GM21529 (cell line): ENCODE measurements at regions not wholly inside any gene's neighbourhood (a gene's known extent, or its start where the extent isn't known, plus 50 kb on each side); places are given as distances from the start of the nearest gene placed in this dataset.
"Not testable (repeated sequence)": the region's sequence is repeated elsewhere in the genome, so short reads cannot be mapped to it uniquely, and the experiment has no call there.

ENCODE experiments used
- ATAC-seq: cut with Tn5 transposase; IDR thresholded peaks from one replicate; pipeline ENCODE4 v1.9.1; 2021; ENCODE audit not compliant: unreplicated experiment

DNA sequence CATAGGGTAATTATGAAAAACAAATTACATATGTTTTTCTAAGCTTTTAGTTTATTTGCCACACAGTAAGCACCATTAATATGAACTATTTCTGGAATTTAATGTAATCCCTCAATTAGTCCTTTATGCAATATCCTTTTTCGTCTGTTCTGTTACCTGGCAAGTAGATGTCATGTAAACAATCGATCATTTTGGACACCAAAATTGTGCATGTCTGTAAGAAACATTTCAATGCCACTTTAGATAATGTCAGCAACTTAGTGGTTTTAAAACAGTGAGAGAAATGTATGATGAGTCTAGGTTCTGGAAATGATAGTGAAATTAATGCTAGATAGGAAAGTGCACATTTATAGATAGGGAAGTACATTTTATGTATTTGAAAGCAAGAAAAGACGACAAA lies 986.6 kb downstream of the ZPLD1 start:
- ATAC-seq: no peak

DNA sequence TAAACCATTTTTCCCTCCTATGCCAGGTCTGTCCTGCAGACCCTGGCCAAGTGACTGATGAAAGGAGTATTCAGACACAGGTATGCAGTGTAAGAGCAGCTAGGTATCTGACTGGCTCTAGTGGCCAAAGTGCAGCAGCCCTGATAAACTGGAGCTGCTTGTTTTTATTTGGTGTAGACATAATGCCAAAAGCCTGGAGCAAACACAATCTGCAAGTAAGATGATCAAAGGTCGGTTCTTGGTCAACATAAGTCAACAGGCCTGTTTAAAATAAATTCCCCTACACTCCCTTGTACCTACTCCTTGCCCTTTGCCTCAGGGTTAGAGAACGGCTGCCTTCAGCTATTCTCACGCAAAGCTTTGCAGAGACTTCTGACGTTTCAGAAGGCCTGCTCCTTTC lies 1003.1 kb downstream of the ZPLD1 start:
- ATAC-seq: no peak

DNA sequence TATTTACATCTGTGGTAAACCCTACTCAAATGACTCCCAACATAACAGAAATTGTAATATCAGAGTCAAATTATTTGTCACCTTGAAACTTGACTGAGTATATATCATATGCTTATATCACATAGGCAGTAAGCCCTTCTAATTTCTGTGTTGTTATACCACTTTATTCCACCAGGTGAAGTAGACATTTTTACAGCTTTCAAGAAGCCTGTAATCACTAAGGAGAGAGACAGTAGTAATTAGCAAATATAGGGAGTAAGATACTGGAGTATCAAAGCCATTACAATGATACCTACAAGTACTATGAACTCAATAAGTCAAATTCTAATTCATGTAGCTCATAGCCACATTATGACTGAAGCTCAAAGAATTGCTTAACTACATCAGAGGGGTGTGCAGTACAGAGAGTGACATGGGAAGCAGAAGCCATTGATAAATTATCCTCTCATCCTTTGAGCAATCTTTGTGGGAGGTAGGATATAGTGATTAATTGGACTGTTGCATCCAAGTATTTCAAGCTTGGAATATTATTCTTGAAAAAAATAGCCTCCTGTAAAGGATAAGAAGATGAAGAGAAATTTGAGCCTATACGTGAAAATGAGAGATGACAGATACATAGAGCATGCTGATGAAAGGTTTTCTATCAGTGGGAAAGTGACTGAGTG lies 1005.9 kb downstream of the ZPLD1 start:
- ATAC-seq: peak; percentile 90

DNA sequence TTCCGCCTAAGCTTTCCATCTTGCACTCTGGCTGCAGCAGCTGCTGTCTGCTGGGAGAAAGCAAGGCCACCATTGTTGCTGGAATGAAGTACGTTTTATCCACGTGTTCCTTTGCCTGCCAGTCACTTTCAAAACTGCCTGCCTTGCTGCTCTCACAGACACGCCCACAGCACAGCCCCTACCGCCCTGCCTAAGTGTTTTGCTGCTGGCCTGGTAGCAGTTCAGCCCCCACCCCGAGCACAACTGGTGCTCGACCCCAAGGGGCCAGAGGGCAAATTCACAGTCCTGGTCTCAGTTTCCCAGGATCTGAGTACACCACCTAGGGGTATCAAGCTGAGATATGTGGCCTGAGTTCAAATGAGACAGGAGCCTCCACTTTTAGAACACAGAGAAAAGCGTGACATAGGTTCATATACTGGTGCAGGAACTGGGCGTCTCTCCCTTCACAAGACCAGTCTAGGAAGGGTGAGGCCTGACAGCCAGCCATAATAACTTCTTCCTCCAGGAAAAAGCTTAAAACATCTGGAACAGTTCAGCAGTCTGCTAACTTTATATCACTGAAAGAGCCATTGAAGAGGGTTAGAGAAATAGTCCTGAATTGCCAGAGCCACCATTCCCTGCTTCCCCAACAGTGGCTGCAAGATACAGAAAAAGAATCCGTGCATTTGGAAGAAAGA lies 1012.3 kb downstream of the ZPLD1 start:
- ATAC-seq: no peak

DNA sequence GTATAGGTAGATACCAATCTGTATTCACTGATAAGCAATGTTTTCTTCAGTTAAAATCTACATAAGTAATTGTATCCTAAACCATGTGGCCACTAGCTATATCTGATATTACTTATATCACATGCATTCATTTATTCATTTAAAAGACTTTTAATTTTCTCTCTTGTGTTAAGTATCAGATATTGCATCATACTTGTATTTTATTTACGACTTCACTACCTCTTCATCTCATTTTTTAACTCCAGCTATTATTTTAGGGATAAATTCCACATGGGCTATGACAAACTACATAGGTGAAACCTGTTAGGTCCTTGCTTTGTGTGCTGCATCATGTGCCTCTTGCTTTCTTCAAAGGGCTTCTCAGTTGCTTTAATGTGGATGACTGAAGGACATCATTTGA lies 1018.3 kb downstream of the ZPLD1 start:
- ATAC-seq: no peak

DNA sequence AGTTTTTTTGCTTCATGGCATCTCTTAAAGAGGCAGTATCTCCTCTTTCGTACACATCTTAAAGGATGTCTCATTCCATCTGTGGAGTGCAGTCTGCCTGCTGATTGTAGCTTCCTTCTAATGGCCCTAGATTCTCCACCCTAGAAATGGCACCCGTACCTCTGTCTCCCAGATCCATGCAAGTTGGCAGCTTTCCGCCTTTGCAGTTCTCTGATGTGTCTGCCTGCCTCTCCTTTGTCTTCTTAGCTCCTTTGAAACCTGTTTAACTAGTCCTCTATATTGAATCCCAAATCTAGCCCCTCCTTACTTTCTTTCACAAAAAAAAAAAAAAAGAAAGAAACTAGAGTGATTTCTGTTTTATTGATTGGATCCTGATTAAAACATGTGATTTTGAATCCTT lies 1025.0 kb downstream of the ZPLD1 start:
- ATAC-seq: no peak

DNA sequence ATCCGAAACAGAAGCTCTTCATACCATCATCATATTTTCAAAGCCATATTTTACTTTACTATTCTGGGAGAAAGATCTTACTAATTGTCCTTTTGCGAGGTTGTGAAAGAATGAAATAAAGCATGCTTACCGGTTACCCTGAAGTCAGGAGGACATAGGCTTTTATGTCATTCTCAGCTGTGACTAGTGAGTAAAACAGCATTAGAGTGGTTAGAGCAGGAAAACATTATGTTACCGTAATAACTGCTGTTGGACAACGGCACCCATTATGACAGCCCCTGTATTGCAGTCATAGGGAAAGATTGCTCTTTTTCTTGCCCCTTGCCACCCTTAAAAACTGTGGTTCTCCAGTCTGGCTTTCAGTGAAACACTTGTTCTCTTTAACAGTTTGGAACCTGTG lies 1035.7 kb downstream of the ZPLD1 start:
- no peak for ATAC-seq

DNA sequence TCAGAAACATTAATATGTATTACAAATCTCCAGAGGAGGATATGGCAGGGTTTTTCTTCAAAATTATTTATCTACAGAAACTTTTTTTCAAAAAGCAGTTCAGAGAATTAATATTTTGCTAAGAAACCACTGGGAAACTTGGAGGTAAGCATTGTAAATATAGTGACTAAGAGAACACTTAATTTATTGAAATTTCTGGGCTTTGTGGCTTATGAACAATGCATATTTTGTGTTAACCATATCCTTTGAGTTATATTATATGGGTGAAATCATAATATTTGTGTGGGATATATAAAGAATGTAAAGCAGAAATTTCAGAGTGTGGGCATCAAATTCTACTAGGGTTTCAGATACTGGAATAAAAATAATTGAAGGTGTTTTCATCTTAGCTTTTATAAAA lies 1059.2 kb downstream of the ZPLD1 start:
- ATAC-seq: no peak

DNA sequence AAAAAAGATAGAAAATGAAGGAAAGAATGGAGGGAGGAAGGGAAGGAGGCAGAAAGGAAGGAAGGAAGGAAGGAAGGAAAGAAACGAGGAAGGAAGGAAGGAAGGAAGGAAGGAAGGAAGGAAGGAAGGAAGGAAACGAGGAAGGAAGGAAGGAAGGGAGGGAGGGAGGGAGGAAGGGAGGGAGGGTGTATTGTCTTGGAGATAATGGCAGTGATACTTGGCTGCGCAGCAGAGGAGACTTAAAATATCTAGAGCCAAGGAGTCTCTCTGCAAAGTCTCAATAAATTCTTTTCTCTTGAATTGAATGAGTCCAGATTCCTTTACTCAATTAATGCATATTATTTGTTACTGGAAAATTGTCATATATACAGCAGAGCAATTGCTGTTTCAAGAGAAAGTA lies 1059.7 kb downstream of the ZPLD1 start:
- no peak for ATAC-seq

DNA sequence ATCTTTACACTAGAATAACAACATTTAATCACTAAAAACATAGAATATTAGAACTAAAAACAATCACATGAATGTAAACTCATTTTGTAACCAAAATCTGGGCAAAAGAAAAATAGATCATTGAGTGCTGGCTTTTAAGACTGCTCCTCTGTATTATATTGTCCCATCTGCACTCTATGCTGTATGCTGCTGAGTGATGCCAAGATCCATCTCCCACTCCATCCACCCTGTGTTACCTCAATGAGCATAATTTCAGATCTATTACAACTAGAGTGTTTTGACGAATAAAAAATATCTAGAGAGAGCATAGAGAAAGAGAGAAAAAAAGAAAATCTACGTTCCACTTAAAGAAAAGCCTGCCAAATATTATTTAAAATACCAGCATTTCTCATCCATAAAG lies 1060.4 kb downstream of the ZPLD1 start:
- ATAC-seq: no peak

DNA sequence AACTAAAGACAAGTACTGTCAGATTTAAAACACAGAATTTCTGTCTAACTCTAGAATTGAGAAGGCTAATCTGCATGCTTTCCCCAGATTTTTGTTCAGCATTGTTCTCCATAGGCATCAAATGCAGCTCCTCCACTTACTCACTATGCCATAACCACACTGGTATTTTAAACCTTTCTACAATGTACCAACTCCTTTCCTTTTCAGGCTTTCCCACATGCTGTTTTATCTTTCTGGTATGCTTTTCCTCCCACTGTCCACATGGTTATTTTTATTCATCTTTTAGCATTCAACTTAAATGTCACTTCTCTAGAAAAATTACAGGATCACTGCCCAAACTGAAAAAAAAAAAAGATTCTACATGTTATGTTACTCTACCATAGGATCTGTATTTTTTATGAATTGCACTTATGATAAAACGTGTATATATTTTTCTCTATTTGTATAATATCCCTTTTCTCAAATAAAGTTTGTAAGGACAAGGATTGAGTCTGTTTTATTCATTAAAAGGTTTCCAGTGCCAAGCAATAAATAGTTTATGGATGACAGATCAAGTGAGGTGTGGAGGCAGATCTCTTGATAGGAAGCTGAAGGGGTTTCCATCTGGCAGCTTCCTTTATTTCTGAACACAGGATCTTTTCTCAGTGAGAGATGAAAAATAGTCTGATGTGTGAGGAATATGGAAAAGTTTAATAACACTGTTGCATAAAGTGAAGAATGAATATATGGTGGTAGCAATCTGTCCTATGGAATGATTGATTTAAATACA lies 1064.5 kb downstream of the ZPLD1 start:
- no peak for ATAC-seq

DNA sequence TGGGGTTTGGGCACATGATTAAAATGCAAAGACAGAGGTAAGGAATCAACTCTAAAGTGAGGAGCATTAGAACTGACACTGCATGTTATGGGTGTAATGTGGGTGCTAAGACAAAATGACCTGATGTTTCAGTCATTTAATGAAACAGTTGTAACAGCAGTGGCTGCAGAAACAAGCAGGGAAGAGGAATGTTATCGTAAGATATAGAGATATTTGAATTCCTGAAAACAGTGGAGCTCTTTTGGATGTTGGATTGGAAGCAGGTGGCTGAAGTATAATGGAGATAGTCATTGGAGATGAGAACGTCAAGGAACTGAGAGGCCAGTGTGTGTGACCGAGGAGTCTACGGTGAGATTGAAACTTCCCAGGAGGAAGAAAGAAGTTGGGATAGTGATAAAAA lies 1065.2 kb downstream of the ZPLD1 start:
- no peak for ATAC-seq

DNA sequence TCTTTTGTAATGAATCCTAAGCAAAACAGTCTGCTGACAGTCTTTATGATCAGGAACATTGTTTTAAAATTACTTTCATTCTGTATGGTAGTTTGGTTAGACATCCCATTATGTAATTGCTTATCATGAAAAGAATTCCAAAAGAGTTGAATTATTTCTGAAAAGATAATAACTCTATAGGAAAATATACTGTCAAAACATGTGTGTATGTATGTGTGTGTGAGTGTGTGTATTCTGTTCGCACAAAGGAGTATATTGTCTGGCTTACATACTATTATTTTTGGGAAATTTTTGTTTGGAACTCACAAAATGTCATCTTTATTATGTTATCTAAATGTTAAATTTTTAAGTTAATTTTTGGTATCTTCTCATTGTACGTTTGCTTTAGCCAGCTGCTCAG lies 1075.9 kb downstream of the ZPLD1 start:
- no peak for ATAC-seq

DNA sequence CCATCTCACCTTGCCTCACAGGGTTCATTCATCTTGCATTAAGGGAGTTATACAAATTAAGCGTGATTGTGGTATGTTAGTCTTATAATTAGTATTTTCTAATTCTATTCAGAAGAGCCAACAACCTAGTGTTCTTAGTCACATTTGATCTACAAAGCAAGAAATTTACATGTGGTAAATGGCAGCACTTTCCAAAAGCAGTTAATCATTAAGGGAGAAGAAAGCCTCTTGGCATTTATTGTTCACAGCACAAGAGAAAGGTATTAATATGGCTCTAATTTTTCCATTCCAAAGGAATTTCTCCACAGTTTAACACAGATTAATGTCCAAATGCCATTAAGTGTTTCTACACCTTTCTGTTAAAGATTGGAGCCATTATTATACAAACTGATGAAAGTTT lies 1077.1 kb downstream of the ZPLD1 start:
- no peak for ATAC-seq

DNA sequence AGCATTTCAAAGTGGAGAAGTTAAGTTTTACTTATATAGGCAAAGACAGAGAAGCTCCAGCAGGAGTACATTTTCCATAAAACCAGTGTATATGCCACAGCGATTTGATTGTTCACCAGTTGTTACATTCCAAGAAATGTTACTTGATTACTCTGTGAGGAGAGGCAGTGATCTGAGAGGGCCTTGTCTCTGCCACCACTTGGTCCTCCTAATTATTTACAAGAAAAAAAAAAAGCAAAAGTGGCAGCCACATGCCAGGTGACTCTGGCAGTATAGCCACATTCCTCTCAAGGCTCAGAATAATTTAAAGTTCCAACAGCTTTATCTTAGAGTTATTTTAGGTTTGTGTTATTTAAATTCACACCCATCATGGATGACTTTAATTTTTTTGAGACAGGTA lies 1077.8 kb downstream of the ZPLD1 start:
- ATAC-seq: no peak

DNA sequence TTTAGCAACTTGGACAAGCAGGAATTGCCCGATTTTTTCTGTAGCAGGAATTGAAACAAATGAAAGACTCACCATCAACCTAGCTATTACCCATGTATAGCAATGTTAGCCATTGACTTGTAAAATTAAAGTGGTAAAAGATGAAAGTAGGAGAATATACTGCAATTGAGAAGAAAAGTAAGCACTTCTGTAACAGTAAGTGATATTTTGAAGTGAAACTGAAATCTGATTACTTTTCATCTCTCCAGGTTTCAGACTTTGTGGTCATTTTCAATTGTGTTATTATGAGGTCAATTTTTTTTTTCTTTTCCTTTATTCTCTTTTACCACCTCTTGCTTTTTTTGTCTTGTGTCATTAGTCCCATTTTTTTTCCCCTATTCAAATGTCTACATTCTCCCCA lies 1078.2 kb downstream of the ZPLD1 start:
- no peak for ATAC-seq

DNA sequence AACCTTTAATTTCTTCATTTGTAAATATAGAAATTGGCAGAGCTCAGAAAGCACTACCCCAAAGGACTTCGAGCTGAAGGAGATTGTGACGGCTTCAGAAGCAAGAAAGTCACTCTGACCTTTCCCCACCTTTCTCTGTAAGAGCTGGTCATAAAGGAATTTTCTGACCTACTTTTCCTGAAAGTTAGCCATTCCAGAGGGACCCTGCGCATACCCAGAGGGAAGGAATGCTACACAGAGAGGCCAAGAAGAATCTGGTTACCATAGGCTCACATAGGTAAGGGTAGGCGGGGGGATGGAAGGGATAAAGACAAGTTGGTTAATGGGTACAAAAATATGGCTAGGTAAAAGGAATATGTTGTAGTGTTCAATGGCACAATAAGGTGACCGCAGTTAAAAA lies 1080.3 kb downstream of the ZPLD1 start:
- no peak for ATAC-seq

DNA sequence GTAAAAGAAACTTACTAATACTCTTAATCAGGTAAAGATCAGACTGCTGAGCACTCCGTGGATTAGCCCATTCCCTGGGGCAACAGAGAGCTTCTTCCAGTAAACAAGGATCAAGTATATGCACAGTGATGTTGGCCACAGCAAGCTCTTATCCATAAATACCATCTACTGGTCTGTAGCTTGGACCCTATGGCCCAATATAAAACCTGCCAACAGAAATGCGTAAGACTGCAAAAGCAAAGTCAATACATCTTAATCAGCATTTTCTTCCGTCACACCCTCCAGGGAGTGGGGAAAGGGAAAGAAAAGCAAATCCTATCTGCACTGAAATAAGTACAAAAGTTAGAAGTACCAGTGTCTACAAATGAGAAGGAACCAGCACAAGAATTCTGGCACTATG lies 1082.1 kb downstream of the ZPLD1 start:
- ATAC-seq: no peak

DNA sequence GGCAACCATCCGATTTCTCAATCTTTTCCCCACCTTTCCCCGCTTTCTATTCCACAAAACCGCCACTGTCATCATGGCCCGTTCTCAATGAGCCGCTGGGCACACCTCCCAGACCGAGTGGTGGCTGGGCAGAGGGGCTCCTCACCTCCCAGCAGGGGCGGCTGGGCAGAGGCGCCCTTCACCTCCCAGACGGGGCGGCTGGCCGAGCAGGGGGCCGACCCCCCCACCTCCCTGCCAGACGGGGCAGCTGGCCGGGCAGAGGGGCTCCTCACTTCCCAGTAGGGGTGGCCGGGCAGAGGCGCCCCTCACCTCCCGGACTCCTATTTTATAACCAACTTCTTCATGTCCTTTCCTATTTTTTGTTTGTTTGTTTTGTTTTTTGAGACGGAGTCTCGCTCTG lies 1096.5 kb downstream of the ZPLD1 start:
- ATAC-seq: not testable (repeated sequence)

DNA sequence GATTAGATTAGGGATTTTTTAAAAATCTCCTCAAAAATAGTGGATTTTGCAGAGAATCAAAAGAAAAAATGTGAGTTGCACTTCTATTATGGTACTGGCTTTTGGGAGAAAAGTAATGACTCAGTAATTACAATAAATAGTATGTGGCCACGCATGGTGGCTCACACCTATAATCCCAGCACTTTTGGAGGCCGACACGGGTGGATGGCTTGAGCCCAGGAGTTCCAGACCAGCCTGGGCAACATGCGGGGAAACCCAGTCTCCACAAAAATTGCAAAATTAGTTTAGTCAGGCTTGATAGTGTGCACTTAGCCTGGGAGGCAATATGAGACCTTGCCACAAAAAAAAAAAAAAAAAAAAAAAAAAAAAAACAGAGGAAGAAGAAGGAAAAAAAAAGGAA lies 1098.2 kb downstream of the ZPLD1 start:
- ATAC-seq: no peak

DNA sequence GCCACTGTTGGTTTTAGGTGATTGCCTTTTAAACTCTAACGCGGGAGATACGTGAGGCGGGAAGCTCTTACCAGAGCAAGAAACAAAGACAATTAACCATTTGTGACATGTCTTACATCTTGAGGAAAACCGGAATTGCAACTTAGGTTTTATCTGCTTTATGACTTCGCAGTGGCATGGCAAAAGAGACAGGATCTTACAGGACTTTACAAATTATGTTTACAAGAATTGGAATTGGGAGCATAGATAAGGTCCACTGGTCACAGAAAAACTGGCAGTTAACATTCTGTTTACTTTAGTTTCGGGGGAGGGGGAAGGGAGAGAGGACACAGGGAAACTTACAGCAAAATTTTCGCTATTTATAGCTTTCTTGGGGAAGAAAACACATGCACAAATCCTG lies 1119.6 kb downstream of the ZPLD1 start:
- no peak for ATAC-seq

DNA sequence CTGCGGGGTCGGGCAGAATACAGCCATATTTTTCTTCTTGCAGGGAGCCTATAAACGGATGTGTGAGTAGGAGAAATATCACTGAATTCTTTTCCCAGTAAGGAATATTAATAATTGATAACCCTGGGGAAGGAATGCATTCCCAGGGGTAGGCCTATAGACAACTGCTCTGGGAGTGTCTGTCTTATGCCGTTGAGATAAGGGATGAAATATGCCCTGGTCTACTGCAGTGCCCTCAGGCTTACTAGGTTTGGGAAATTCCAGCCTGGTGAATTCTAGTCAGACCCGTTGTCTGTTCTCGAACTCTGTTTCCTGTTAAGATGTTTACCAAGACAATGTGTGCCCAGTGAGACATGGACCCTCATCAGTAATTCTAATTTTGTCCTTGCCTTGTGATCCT lies 1129.3 kb downstream of the ZPLD1 start:
- not testable (repeated sequence) for ATAC-seq
